IMR-90 (cell line): ENCODE measurements at regions not wholly inside any gene's neighbourhood (a gene's known extent, or its start where the extent isn't known, plus 50 kb on each side); places are given as distances from the start of the nearest gene placed in this dataset.

ENCODE experiments used
- ATAC-seq: fragments of 200-7000 bp; cut with Tn5 transposase; 2 replicates; pipeline ENCODE4 v1.9.1; 2020; ENCODE audit warnings: low read depth, mild to moderate bottlenecking, moderate library complexity
- BruUV-seq: library from RNA; stranded (reverse); fragments of 400-500 nt; replicated peaks from 2 replicates; lab custom pipeline; 2021; lab: Mats Ljungman, UMichigan
- CTCF ChIA-PET: fragments of 300-600 bp; formaldehyde crosslinking; extraction: SDS; loops from one replicate; lab custom pipeline; 2021; ENCODE audit warnings: antibody characterized with exemption; lab: Yijun Ruan, JAX
- POLR2A ChIA-PET: fragments of 300-600 bp; sonication (Branson Sonifier 250); formaldehyde crosslinking; loops from one replicate; lab custom pipeline; 2022; ENCODE audit warnings: antibody characterized with exemption; ENCODE audit not compliant: unreplicated experiment; lab: Charles Lee
- DNase-seq: peaks from one replicate; pipeline ENCODE4 v3.0.0; 2013
- H2AFZ ChIP-seq: replicated peaks from 2 replicates; pipeline ENCODE3; 2013; ENCODE audit warnings: low read length, mild to moderate bottlenecking; ENCODE audit not compliant: poor library complexity
- H2AK5ac ChIP-seq: 2 replicates; pipeline ENCODE4 v1.6.1; 2013; ENCODE audit warnings: low read depth, low read length, inconsistent platforms
- H2AK9ac ChIP-seq: replicated peaks from 2 replicates; pipeline ENCODE3; 2013; ENCODE audit warnings: mild to moderate bottlenecking, low read depth, low read length, moderate library complexity; ENCODE audit not compliant: poor library complexity
- H2BK120ac ChIP-seq: 2 replicates; pipeline ENCODE4 v1.6.1; 2013; ENCODE audit warnings: low read depth, low read length, inconsistent platforms
- H2BK15ac ChIP-seq: 3 replicates; pipeline ENCODE4 v1.6.1; 2013; ENCODE audit warnings: low read depth, low read length, inconsistent platforms
- H2BK20ac ChIP-seq: 2 replicates; pipeline ENCODE4 v1.6.1; 2013; ENCODE audit warnings: low read depth, mild to moderate bottlenecking, inconsistent platforms, low read length, moderate library complexity
- H2BK5ac ChIP-seq: 2 replicates; pipeline ENCODE4 v1.6.1; 2013; ENCODE audit warnings: mild to moderate bottlenecking, low read depth, low read length, inconsistent platforms; ENCODE audit not compliant: poor library complexity, severe bottlenecking
- H3K14ac ChIP-seq: replicated peaks from 2 replicates; pipeline ENCODE4 v1.6.1; 2013; ENCODE audit warnings: low read depth, low read length, inconsistent platforms
- H3K18ac ChIP-seq: 2 replicates; pipeline ENCODE4 v1.6.1; 2013; ENCODE audit warnings: low read depth, low read length, control low read depth
- H3K23ac ChIP-seq: 2 replicates; pipeline ENCODE4 v1.6.1; 2013; ENCODE audit warnings: low read depth, low read length, inconsistent platforms
- H3K27ac ChIP-seq: 2 replicates; pipeline ENCODE4 v1.5.1; 2013; ENCODE audit warnings: mild to moderate bottlenecking, control low read depth, low read length; ENCODE audit not compliant: insufficient read depth
- H3K27me3 ChIP-seq: 2 replicates; pipeline ENCODE4 v1.6.1; 2013; ENCODE audit warnings: low read length; ENCODE audit not compliant: control insufficient read depth, insufficient read depth
- H3K36me3 ChIP-seq: 2 replicates; pipeline ENCODE4 v1.6.1; 2013; ENCODE audit warnings: low read length, mixed read lengths; ENCODE audit not compliant: control insufficient read depth, insufficient read depth
- H3K4ac ChIP-seq: 2 replicates; pipeline ENCODE4 v1.6.1; 2013; ENCODE audit warnings: low read depth, low read length, inconsistent platforms
- H3K4me1 ChIP-seq: 2 replicates; pipeline ENCODE4 v1.6.1; 2013; ENCODE audit warnings: low read length, mixed read lengths; ENCODE audit not compliant: control insufficient read depth, insufficient read depth
- H3K4me2 ChIP-seq: 2 replicates; pipeline ENCODE4 v1.6.1; 2013; ENCODE audit warnings: low read depth, mild to moderate bottlenecking, control low read depth, low read length, moderate library complexity
- H3K4me3 ChIP-seq: 2 replicates; pipeline ENCODE4 v1.5.1; 2013; ENCODE audit warnings: low read depth, mild to moderate bottlenecking, control low read depth, low read length, moderate library complexity; ENCODE audit not compliant: insufficient read depth
- H3K56ac ChIP-seq: 2 replicates; pipeline ENCODE4 v1.6.1; 2013; ENCODE audit warnings: low read length, inconsistent platforms; ENCODE audit not compliant: insufficient read depth; ENCODE audit errors: extremely low read depth
- H3K79me1 ChIP-seq, 2 experiments: 2 replicates each; pipeline ENCODE4 v1.6.1; 2013; ENCODE audit warnings: low read length in 2 of 2, inconsistent platforms in 1 of 2, low read depth in 1 of 2
- H3K9ac ChIP-seq: 2 replicates; pipeline ENCODE4 v1.6.1; 2013; ENCODE audit warnings: low read depth, low read length, control low read depth
- H3K9me1 ChIP-seq: 2 replicates; pipeline ENCODE4 v1.6.1; 2013; ENCODE audit warnings: low read length, inconsistent platforms; ENCODE audit not compliant: insufficient read depth
- H3K9me3 ChIP-seq: 2 replicates; pipeline ENCODE4 v1.6.1; 2013; ENCODE audit warnings: low read length; ENCODE audit not compliant: control insufficient read depth, insufficient read depth
- H4K20me1 ChIP-seq: 2 replicates; pipeline ENCODE4 v1.6.1; 2013; ENCODE audit warnings: low read length, inconsistent platforms; ENCODE audit not compliant: insufficient read depth
- H4K5ac ChIP-seq: 2 replicates; pipeline ENCODE4 v1.6.1; 2013; ENCODE audit warnings: mild to moderate bottlenecking, low read depth, low read length, control low read depth
- H4K8ac ChIP-seq, 2 experiments: 2 replicates each; pipeline ENCODE4 v1.6.1; 2013; ENCODE audit warnings: low read depth in 2 of 2, low read length in 2 of 2, control low read depth in 1 of 2, inconsistent platforms in 1 of 2
- H4K91ac ChIP-seq: 2 replicates; pipeline ENCODE4 v1.6.1; 2013; ENCODE audit warnings: low read depth, low read length, inconsistent platforms; ENCODE audit not compliant: insufficient read depth
- CEBPB ChIP-seq: IDR thresholded peaks from 2 replicates; pipeline ENCODE4 v1.6.1; 2012; ENCODE audit warnings: low read depth, low read length, improper control_type of control experiment
- MAZ ChIP-seq: IDR thresholded peaks from 2 replicates; pipeline ENCODE4 v1.6.1; 2012; ENCODE audit warnings: low read depth, mild to moderate bottlenecking, low read length, improper control_type of control experiment, moderate library complexity, borderline replicate concordance
- MXI1 ChIP-seq: IDR thresholded peaks from 2 replicates; pipeline ENCODE4 v1.6.1; 2012; ENCODE audit warnings: low read depth, mild to moderate bottlenecking, low read length, moderate library complexity, borderline replicate concordance
- RCOR1 ChIP-seq: IDR thresholded peaks from 2 replicates; pipeline ENCODE4 v1.6.1; 2012; ENCODE audit warnings: mild to moderate bottlenecking, low read length, improper control_type of control experiment; ENCODE audit not compliant: insufficient replicate concordance
- SMC3 ChIP-seq: fragments of 150-350 bp; IDR thresholded peaks from 2 replicates; pipeline ENCODE4 v1.6.1; 2016; ENCODE audit warnings: low read depth, mild to moderate bottlenecking, antibody characterized with exemption, low read length, moderate library complexity
- dilution Hi-C: fragments of 300-500 bp; cut with HindIII; formaldehyde crosslinking; loops from one replicate; pipeline ENCODE4 v1.14.3; 2018; ENCODE audit warnings: low sequenced_read_pairs; ENCODE audit not compliant: unreplicated experiment
- in situ Hi-C: fragments of 300-500 bp; cut with MboI; formaldehyde crosslinking; loops from 3 replicates; pipeline ENCODE4 v1.14.3; 2019; ENCODE audit warnings: low sequenced_read_pairs, inconsistent platforms, mixed read lengths
- intact Hi-C: fragments of 100-400 bp; cut with micrococcal nuclease; formaldehyde crosslinking; loops from 2 replicates; pipeline ENCODE4 v1.10.0; 2022

GRCh38 chr7:159317294-159317693 lies 172.6 kb upstream of the VIPR2 start:
- Histone ChIP-seq H3K27me3 (no peaks in the 10 kb centered on the region), H2AK5ac (no peak overlapping the region), H3K56ac (no peak overlapping the region), H3K14ac (no peak overlapping the region), H4K8ac (no peak overlapping the region), H3K4ac (no peak overlapping the region), H2AK9ac (no peak overlapping the region), H2BK20ac (no peak overlapping the region), H3K18ac (no peak overlapping the region), H4K5ac (no peak overlapping the region), H3K4me2 (no peak overlapping the region), H3K9ac (no peak overlapping the region), H3K27ac (no peak overlapping the region), H3K23ac (no peak overlapping the region), H4K20me1 (no peaks in the 10 kb centered on the region), H3K9me1 (no peaks in the 10 kb centered on the region), H2AFZ (no peak overlapping the region), H3K4me1 (no peaks in the 10 kb centered on the region), H3K36me3 (no peaks in the 10 kb centered on the region), H3K9me3 (peaks cover 12% of the 10 kb centered on the region; the same call in 1 of the 2 replicates), H2BK5ac (no peak overlapping the region), H4K91ac (no peak overlapping the region), H3K79me1 (no peaks in the 10 kb centered on the region), H3K4me3 (no peak overlapping the region), H2BK15ac (no peak overlapping the region), H2BK120ac (no peak overlapping the region)
- no TSS peak for BruUV-seq
- intact Hi-C loops (no loop called here), dilution Hi-C loops (no loop called here), in situ Hi-C loops (no loop called here)
- CTCF ChIA-PET, result no interaction called here
- DNase-seq (no peak), ATAC-seq (no peak)
- POLR2A ChIA-PET, result no interaction called here
- TF ChIP-seq SMC3 (no peak), MAZ (no peak), RCOR1 (no peak), MXI1 (no peak), CEBPB (no peak)
